ENCODE measurements at regions not wholly inside any gene's neighbourhood (a gene's known extent, or its start where the extent isn't known, plus 50 kb on each side); places are given as distances from the start of the nearest gene placed in this dataset.

GRCh38 chr7:36100226-36100625 lies 52.8 kb upstream of the EEPD1 start:
- H3K27me3 Mint-ChIP-seq (ENCODE audit: low read depth) = peaks cover 1% of the 10 kb centered on the region; the same call in 1 of the 2 replicates
- no peaks in the 10 kb centered on the region; a peak in 2 of 7 replicates for H3K36me3 Mint-ChIP-seq (ENCODE audit: insufficient read depth in 1 of 3, low read depth in 3 of 3)
- Histone ChIP-seq H4K20me1 (ENCODE audit: control insufficient read depth, insufficient read depth, insufficient read length) (no peaks in the 10 kb centered on the region), H3K4ac (ENCODE audit: low read depth, low read length) (no peak overlapping the region), H3T11ph (ENCODE audit: low read length) (no peak overlapping the region), H3K9ac (ENCODE audit: extremely low read depth, insufficient read length, low read length) (no peak overlapping the region), H2AK5ac (ENCODE audit: insufficient read length, low read length) (no peak overlapping the region), H3K4me2 (ENCODE audit: insufficient read depth, insufficient read length, low read length) (no peak overlapping the region), H3K18ac (ENCODE audit: insufficient read length, low read depth, low read length) (no peak overlapping the region), H3K23me2 (ENCODE audit: insufficient read length, low read depth, low read length, poor library complexity, severe bottlenecking) (no peaks in the 10 kb centered on the region), H2BK20ac (ENCODE audit: low read depth, low read length, poor library complexity, severe bottlenecking) (no peak overlapping the region), H2BK120ac (ENCODE audit: low read depth, low read length, poor library complexity, severe bottlenecking) (no peak overlapping the region), H3K79me2 (ENCODE audit: insufficient read depth, low read length) (no peaks in the 10 kb centered on the region; the same call in 1 of the 2 replicates), H4K8ac (replicated peaks; ENCODE audit: insufficient read length, low read depth, low read length) (no peak overlapping the region), H4K91ac (ENCODE audit: insufficient read length, low read depth, low read length) (no peak overlapping the region), H3K27ac (ENCODE audit: insufficient read length, low read depth, low read length) (no peak overlapping the region), H3K4me1 (ENCODE audit: insufficient read depth, low read length) (peaks cover 6% of the 10 kb centered on the region; the same call in 1 of the 2 replicates), H3K79me1 (ENCODE audit: insufficient read depth, low read depth, low read length, poor library complexity, severe bottlenecking) (no peaks in the 10 kb centered on the region), H2BK12ac (ENCODE audit: insufficient read length, low read depth, low read length) (no peak overlapping the region), H3K14ac (ENCODE audit: insufficient read depth, low read length) (no peak overlapping the region), H2BK15ac (ENCODE audit: low read depth, low read length) (no peak overlapping the region), H3K56ac (ENCODE audit: insufficient read length, low read depth, low read length) (no peak overlapping the region), H3K23ac (ENCODE audit: insufficient read length, low read depth, low read length) (no peak overlapping the region), H2AFZ (ENCODE audit: low read length) (no peak overlapping the region), H3K9me3 (ENCODE audit: control insufficient read depth, low read depth, low read length) (no peaks in the 10 kb centered on the region), H3K27me3 (ENCODE audit: insufficient read depth, low read length) (no peaks in the 10 kb centered on the region), H4K5ac (ENCODE audit: insufficient read length, low read depth, low read length) (no peak overlapping the region), H2BK5ac (ENCODE audit: insufficient read length, low read length) (no peak overlapping the region)
- H3K4me3 Mint-ChIP-seq = no peak overlapping the region
- no peaks in the 10 kb centered on the region for H3K4me1 Mint-ChIP-seq
- WGBS (ENCODE audit: extremely low coverage, insufficient read length, low lambda C conversion rate) = no CpG with 5 or more reads among the region's 2 CpGs
- no peak for DNase-seq
- no peak for TF ChIP-seq CTCF (conservative IDR thresholded peaks at IDR 0.05)
- no peak overlapping the region for H3K27ac Mint-ChIP-seq
- no peaks in the 10 kb centered on the region; a peak in 1 of 5 replicates for H3K9me3 Mint-ChIP-seq
